Stimulated activated memory B cell treated with anti-CD40 and anti-IgM and Interleukin-4, amounts not matched to agents 10 μg/mL and 1 μg/mL and 100 μg/mL, for 72 hours (primary cell): ENCODE measurements at regions not wholly inside any gene's neighbourhood (a gene's known extent, or its start where the extent isn't known, plus 50 kb on each side); places are given as distances from the start of the nearest gene placed in this dataset.

Source experiments
- ATAC-seq: fragments of 150-1000 bp; cut with Tn5 transposase; 2 replicates; pipeline ENCODE4 v1.10.0; 2021
- H3K27ac Mint-ChIP-seq: one replicate; pipeline ENCODE4 v1.8.0; 2022; ENCODE audit warnings: mild to moderate bottlenecking, mixed read lengths
- H3K27me3 Mint-ChIP-seq: one replicate; pipeline ENCODE4 v1.8.0; 2022; ENCODE audit warnings: mixed read lengths
- H3K36me3 Mint-ChIP-seq: one replicate; pipeline ENCODE4 v1.8.0; 2022; ENCODE audit warnings: mixed read lengths
- H3K4me1 Mint-ChIP-seq: one replicate; pipeline ENCODE4 v1.8.0; 2022; ENCODE audit warnings: mixed read lengths
- H3K4me3 Mint-ChIP-seq: one replicate; pipeline ENCODE4 v1.8.0; 2022; ENCODE audit warnings: mild to moderate bottlenecking, moderate library complexity, mixed read lengths
- H3K9me3 Mint-ChIP-seq: one replicate; pipeline ENCODE4 v1.8.0; 2022; ENCODE audit warnings: mixed read lengths

DNA sequence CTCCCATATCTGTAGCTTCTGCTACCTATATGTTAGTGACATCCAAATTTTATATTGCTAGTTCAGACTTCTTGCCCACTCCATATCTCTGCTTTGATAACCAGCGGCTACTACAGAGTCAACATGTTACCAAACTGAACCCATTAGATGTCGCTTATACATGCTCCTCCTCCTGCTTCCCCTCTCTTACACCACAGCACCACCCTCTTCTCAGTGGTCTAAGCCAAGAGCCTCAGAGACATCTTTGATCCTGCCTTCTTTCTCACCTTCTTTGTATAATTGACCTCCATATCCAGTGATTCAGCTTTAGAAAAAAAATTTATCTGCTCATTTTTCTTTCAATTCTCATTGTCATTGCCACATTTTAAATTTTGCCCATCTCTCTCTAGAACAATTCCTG is 408.2 kb upstream of the TLE4 start:
- no peaks in the 10 kb centered on the region for H3K4me1 Mint-ChIP-seq

DNA sequence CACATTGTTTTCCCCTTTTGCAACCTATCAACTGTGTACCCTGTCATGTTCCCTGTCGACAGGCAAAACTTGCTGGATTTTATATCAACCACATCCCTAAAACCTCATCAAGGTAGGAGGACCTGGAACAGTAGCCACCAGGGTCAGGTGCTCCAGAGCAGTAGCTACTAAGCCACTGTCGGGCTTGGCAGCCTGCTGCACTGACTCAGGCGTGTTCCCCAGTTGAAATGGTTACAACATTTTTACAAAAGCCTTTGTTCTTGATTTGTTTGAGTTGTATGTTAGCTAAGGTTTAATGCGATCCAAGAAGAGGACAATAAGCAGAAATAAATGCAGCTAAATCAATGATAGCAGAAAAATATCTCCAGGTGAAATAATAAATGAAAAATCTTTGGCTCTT is 407.4 kb upstream of the TLE4 start:
- Mint-ChIP-seq H3K36me3 (no peaks in the 10 kb centered on the region), H3K27me3 (peaks cover 11% of the 10 kb centered on the region), H3K4me3 (no peak overlapping the region), H3K4me1 (no peaks in the 10 kb centered on the region), H3K9me3 (no peaks in the 10 kb centered on the region), H3K27ac (no peak overlapping the region)
- ATAC-seq = no peak

More for the DNA sequence above, 408.2 kb upstream of the TLE4 start:
- no peak overlapping the region for H3K4me3 Mint-ChIP-seq
- H3K27me3 Mint-ChIP-seq = peaks cover 11% of the 10 kb centered on the region
- H3K36me3 Mint-ChIP-seq = no peaks in the 10 kb centered on the region
- no peak overlapping the region for H3K27ac Mint-ChIP-seq
- no peaks in the 10 kb centered on the region for H3K9me3 Mint-ChIP-seq
- ATAC-seq = no peak

DNA sequence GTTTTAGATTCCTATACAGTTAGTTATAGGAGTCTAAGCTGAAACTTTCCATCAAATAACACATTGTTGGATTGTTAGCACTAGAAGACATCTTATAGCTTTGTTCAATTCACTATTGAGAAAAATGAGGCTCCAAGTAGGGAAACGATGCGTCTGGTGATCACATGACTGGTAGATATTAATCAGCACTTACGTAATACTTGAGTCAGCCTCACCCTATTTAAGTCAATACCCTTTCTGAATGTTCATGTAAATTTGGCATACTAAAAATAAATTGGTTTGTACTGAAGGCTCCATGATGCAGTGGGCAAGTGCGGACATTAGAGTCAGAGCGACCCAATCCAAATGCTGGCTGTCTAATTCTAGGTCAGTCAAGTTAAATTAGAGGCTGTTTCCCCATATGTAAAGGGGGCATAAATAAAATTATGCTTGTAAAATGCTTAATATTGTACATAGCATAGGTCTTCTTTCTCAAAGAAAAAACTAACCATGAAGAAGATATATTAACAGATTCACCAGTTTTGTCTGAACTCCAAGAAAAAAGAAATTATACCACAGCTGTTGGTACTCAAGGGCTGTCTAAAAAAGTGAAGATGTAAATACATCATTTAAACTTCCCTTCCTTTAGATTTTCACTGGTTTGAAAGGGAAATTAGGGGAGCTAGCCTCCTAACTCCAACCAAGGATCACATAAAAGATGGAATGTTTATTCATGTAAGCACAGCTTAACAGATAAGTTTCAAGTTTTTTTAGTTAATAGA is 406.6 kb upstream of the TLE4 start:
- H3K9me3 Mint-ChIP-seq = peaks cover 4% of the 10 kb centered on the region
- no peak overlapping the region for H3K4me3 Mint-ChIP-seq
- no peaks in the 10 kb centered on the region for H3K36me3 Mint-ChIP-seq
- ATAC-seq = no peak
- no peaks in the 10 kb centered on the region for H3K4me1 Mint-ChIP-seq
- no peak overlapping the region for H3K27ac Mint-ChIP-seq
- H3K27me3 Mint-ChIP-seq = peaks cover 11% of the 10 kb centered on the region

- H3K27me3 Mint-ChIP-seq = peaks cover 11% of the 10 kb centered on the region
- no peak overlapping the region for H3K27ac Mint-ChIP-seq
- no peaks in the 10 kb centered on the region for H3K4me1 Mint-ChIP-seq
- no peak overlapping the region for H3K4me3 Mint-ChIP-seq
- ATAC-seq = no peak
- peaks cover 8% of the 10 kb centered on the region for H3K9me3 Mint-ChIP-seq
- no peaks in the 10 kb centered on the region for H3K36me3 Mint-ChIP-seq
These were observed 405.8 kb upstream of the TLE4 start for GRCh38 chr9:79166005-79166404.

- no peak overlapping the region for H3K27ac Mint-ChIP-seq
- H3K4me3 Mint-ChIP-seq = no peak overlapping the region
- H3K9me3 Mint-ChIP-seq = peaks cover 8% of the 10 kb centered on the region
- no peaks in the 10 kb centered on the region for H3K27me3 Mint-ChIP-seq
- no peaks in the 10 kb centered on the region for H3K36me3 Mint-ChIP-seq
- no peaks in the 10 kb centered on the region for H3K4me1 Mint-ChIP-seq
- no peak for ATAC-seq
These were observed 401.1 kb upstream of the TLE4 start for GRCh38 chr9:79170643-79171042.

DNA sequence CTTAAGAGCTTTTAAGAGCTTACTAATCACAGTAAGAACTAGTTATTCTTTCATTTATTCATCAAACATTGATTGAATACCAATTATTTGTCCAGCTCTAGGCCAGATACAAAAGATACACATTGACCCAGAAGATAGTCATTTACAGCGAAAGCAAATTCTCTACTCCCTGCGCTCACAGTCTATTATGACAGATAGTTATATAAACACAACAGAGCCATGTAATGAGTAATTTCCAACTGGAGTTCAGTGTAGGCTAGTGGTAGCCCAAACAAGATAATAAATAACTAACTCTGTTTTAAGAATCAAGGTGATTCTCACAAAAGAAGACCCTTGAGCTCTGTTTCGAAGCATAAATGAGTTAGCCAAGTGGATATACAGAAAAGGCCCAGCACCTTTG is 397.8 kb upstream of the TLE4 start:
- H3K4me3 Mint-ChIP-seq = no peak overlapping the region

GRCh38 chr9:79176014-79176697 is 395.6 kb upstream of the TLE4 start:
- H3K4me1 Mint-ChIP-seq = no peaks in the 10 kb centered on the region
- no peak overlapping the region for H3K27ac Mint-ChIP-seq
- no peaks in the 10 kb centered on the region for H3K27me3 Mint-ChIP-seq

More for the DNA sequence above, 397.8 kb upstream of the TLE4 start:
- peaks cover 8% of the 10 kb centered on the region for H3K9me3 Mint-ChIP-seq
- ATAC-seq = no peak
- H3K27ac Mint-ChIP-seq = no peak overlapping the region
- H3K27me3 Mint-ChIP-seq = no peaks in the 10 kb centered on the region
- no peaks in the 10 kb centered on the region for H3K36me3 Mint-ChIP-seq
- no peaks in the 10 kb centered on the region for H3K4me1 Mint-ChIP-seq

GRCh38 chr9:79184831-79185230 is 386.9 kb upstream of the TLE4 start:
- no peak overlapping the region for H3K4me3 Mint-ChIP-seq
- H3K4me1 Mint-ChIP-seq = no peaks in the 10 kb centered on the region
- ATAC-seq = no peak
- H3K27me3 Mint-ChIP-seq = no peaks in the 10 kb centered on the region
- peaks cover 3% of the 10 kb centered on the region for H3K9me3 Mint-ChIP-seq
- H3K36me3 Mint-ChIP-seq = no peaks in the 10 kb centered on the region
- no peak overlapping the region for H3K27ac Mint-ChIP-seq

More at GRCh38 chr9:79176014-79176697, 395.6 kb upstream of the TLE4 start:
- no peak for ATAC-seq
- H3K36me3 Mint-ChIP-seq = no peaks in the 10 kb centered on the region
- H3K9me3 Mint-ChIP-seq = peaks cover 3% of the 10 kb centered on the region
- no peak overlapping the region for H3K4me3 Mint-ChIP-seq

GRCh38 chr9:79185866-79186265 is 385.9 kb upstream of the TLE4 start:
- Mint-ChIP-seq H3K4me3 (no peak overlapping the region), H3K36me3 (no peaks in the 10 kb centered on the region), H3K27ac (no peak overlapping the region), H3K27me3 (no peaks in the 10 kb centered on the region), H3K4me1 (no peaks in the 10 kb centered on the region), H3K9me3 (no peaks in the 10 kb centered on the region)
- no peak for ATAC-seq

- no peak for ATAC-seq
These were observed 382.2 kb upstream of the TLE4 start for GRCh38 chr9:79189511-79189924.

GRCh38 chr9:79193001-79193400 is 378.8 kb upstream of the TLE4 start:
- no peak overlapping the region for H3K27ac Mint-ChIP-seq
- ATAC-seq = no peak
- no peaks in the 10 kb centered on the region for H3K27me3 Mint-ChIP-seq
- no peaks in the 10 kb centered on the region for H3K36me3 Mint-ChIP-seq
- H3K4me3 Mint-ChIP-seq = no peak overlapping the region
- no peaks in the 10 kb centered on the region for H3K9me3 Mint-ChIP-seq
- no peaks in the 10 kb centered on the region for H3K4me1 Mint-ChIP-seq

More at GRCh38 chr9:79189511-79189924, 382.2 kb upstream of the TLE4 start:
- no peaks in the 10 kb centered on the region for H3K27me3 Mint-ChIP-seq
- H3K9me3 Mint-ChIP-seq = no peaks in the 10 kb centered on the region
- no peak overlapping the region for H3K4me3 Mint-ChIP-seq
- no peak overlapping the region for H3K27ac Mint-ChIP-seq
- H3K36me3 Mint-ChIP-seq = no peaks in the 10 kb centered on the region
- H3K4me1 Mint-ChIP-seq = no peaks in the 10 kb centered on the region

- H3K4me1 Mint-ChIP-seq = no peaks in the 10 kb centered on the region
- no peak overlapping the region for H3K27ac Mint-ChIP-seq
- no peak for ATAC-seq
- H3K36me3 Mint-ChIP-seq = no peaks in the 10 kb centered on the region
- no peaks in the 10 kb centered on the region for H3K27me3 Mint-ChIP-seq
- H3K4me3 Mint-ChIP-seq = no peak overlapping the region
- no peaks in the 10 kb centered on the region for H3K9me3 Mint-ChIP-seq
These were observed 378.1 kb upstream of the TLE4 start for GRCh38 chr9:79193501-79194223.

DNA sequence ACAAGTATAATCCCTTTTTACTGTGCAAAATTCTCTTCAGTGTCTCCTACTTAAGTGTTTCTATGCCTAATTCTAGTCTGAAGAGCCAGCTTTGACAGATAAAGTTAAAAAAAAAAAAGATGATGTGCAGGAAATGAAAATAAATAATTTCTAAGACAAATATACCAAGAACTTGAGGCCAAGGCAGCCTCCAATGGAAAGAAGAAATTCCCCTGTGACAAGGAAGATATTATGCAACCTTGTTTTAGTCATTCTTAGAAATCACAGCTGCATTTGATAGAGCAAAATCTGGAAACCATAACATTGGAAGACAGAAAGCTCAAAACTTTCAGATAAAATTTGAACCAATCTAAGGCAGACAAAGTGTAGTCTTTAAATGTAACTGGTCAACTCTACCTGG is 375.9 kb upstream of the TLE4 start:
- H3K27me3 Mint-ChIP-seq = no peaks in the 10 kb centered on the region
- H3K36me3 Mint-ChIP-seq = no peaks in the 10 kb centered on the region
- no peaks in the 10 kb centered on the region for H3K4me1 Mint-ChIP-seq
- no peak for ATAC-seq
- H3K9me3 Mint-ChIP-seq = no peaks in the 10 kb centered on the region
- no peak overlapping the region for H3K27ac Mint-ChIP-seq
- H3K4me3 Mint-ChIP-seq = no peak overlapping the region

DNA sequence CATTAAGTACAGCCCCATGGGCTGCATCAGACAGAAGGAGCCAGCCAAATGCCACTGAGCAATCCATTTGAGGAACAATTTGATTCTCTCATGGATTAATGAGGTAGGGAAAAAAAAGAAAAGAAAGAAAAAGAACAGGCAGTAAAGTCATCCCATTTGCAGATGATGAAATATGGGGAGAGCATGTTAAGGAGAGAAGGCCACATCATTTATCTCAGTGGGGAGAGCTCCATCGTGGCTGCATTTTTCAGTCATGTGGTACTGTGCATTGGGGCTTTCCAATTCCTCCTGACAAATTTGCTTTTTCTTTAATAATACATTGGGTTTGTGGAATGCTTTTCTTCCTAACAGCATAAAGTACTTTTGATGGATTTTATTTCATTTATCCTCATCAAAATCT is 375.2 kb upstream of the TLE4 start:
- Mint-ChIP-seq H3K36me3 (no peaks in the 10 kb centered on the region), H3K4me3 (no peak overlapping the region), H3K9me3 (no peaks in the 10 kb centered on the region), H3K27ac (no peak overlapping the region), H3K4me1 (no peaks in the 10 kb centered on the region), H3K27me3 (no peaks in the 10 kb centered on the region)
- ATAC-seq = no peak

- H3K4me1 Mint-ChIP-seq = no peaks in the 10 kb centered on the region
- no peaks in the 10 kb centered on the region for H3K9me3 Mint-ChIP-seq
- no peak for ATAC-seq
- H3K27me3 Mint-ChIP-seq = no peaks in the 10 kb centered on the region
- no peak overlapping the region for H3K27ac Mint-ChIP-seq
- H3K36me3 Mint-ChIP-seq = no peaks in the 10 kb centered on the region
- H3K4me3 Mint-ChIP-seq = no peak overlapping the region
These were observed 371.4 kb upstream of the TLE4 start for GRCh38 chr9:79200336-79200735.
